ENCODE measurements at regions not wholly inside any gene's neighbourhood (a gene's known extent, or its start where the extent isn't known, plus 50 kb on each side); places are given as distances from the start of the nearest gene placed in this dataset.

GRCh38 chr22:47748271-47748670 is 985.8 kb downstream of the TBC1D22A start:
- no peak for DNase-seq (ENCODE audit: low read depth in 2 of 2)

- no peak for DNase-seq (ENCODE audit: low read depth in 2 of 2)
Measured at GRCh38 chr22:47740109-47740805, 977.8 kb downstream of the TBC1D22A start.

GRCh38 chr22:47739291-47740015 is 977.0 kb downstream of the TBC1D22A start:
- DNase-seq (ENCODE audit: low read depth in 2 of 2), result no peak

- no peak for DNase-seq (ENCODE audit: low read depth in 2 of 2)
Measured at GRCh38 chr22:47738472-47739013, 976.1 kb downstream of the TBC1D22A start.

GRCh38 chr22:47736186-47737034 is 974.0 kb downstream of the TBC1D22A start:
- DNase-seq (ENCODE audit: low read depth in 2 of 2), result no peak

GRCh38 chr22:47734511-47734910 is 972.1 kb downstream of the TBC1D22A start:
- no peak for DNase-seq (ENCODE audit: low read depth in 2 of 2)

GRCh38 chr22:47727641-47728040 is 965.2 kb downstream of the TBC1D22A start:
- DNase-seq (ENCODE audit: low read depth in 2 of 2), result no peak

- no peak for DNase-seq (ENCODE audit: low read depth in 2 of 2)
Measured at GRCh38 chr22:47724751-47725150, 962.3 kb downstream of the TBC1D22A start.

- no peak for DNase-seq (ENCODE audit: low read depth in 2 of 2)
Measured at GRCh38 chr22:47724030-47724429, 961.6 kb downstream of the TBC1D22A start.

GRCh38 chr22:47718337-47718736 is 955.9 kb downstream of the TBC1D22A start:
- no peak for DNase-seq (ENCODE audit: low read depth in 2 of 2)

GRCh38 chr22:47716890-47717615 is 954.6 kb downstream of the TBC1D22A start:
- no peak for DNase-seq (ENCODE audit: low read depth in 2 of 2)

- no peak for DNase-seq (ENCODE audit: low read depth in 2 of 2)
Measured at GRCh38 chr22:47715866-47716578, 953.6 kb downstream of the TBC1D22A start.

- no peak for DNase-seq (ENCODE audit: low read depth in 2 of 2)
Measured at GRCh38 chr22:47713941-47714340, 951.5 kb downstream of the TBC1D22A start.

- DNase-seq (ENCODE audit: low read depth in 2 of 2), result no peak
Measured at GRCh38 chr22:47710135-47710534, 947.7 kb downstream of the TBC1D22A start.

- no peak for DNase-seq (ENCODE audit: low read depth in 2 of 2)
Measured at GRCh38 chr22:47705350-47705749, 942.9 kb downstream of the TBC1D22A start.

- no peak for DNase-seq (ENCODE audit: low read depth in 2 of 2)
Measured at GRCh38 chr22:47698906-47699305, 936.5 kb downstream of the TBC1D22A start.

- no peak for DNase-seq (ENCODE audit: low read depth in 2 of 2)
Measured at GRCh38 chr22:47697861-47698260, 935.4 kb downstream of the TBC1D22A start.

GRCh38 chr22:47696776-47697175 is 934.3 kb downstream of the TBC1D22A start:
- no peak for DNase-seq (ENCODE audit: low read depth in 2 of 2)

- DNase-seq (ENCODE audit: low read depth in 2 of 2), result no peak
Measured at GRCh38 chr22:47695176-47695575, 932.7 kb downstream of the TBC1D22A start.

- no peak for DNase-seq (ENCODE audit: low read depth in 2 of 2)
Measured at GRCh38 chr22:47694536-47695130, 932.2 kb downstream of the TBC1D22A start.
